ENCODE measurements at regions not wholly inside any gene's neighbourhood (a gene's known extent, or its start where the extent isn't known, plus 50 kb on each side); places are given as distances from the start of the nearest gene placed in this dataset.

DNA sequence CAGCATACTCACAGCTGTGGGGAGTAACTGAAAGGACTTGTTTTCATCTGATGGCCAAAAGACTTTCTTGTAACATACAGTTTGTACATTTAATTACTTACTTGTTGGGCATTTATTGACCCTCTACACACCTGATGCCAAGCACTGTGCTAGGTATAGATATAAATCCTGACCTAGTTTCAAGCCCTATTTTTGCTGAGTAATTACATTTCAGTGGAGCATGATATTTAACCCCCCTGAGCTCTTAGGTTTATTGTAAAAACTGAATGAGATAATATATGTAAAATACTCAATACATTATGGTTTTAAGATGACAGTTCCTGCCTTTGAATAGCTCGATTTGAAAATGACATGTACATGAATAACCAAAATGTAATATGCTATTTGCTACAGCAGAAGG is 68.1 kb upstream of the SLC12A2 start:
- H3K4me3 ChIP-seq: no peak overlapping the region
- no peak for TF ChIP-seq POLR2A (IDR thresholded peaks at IDR 0.05)
- TF ChIP-seq POLR2AphosphoS5 (IDR thresholded peaks at IDR 0.05): no peak
- TF ChIP-seq CTCF (IDR thresholded peaks at IDR 0.05): no peak
- H3K9me3 ChIP-seq: no peaks in the 10 kb centered on the region
- WGBS: 65% methylated on average over 1 of the region's 1 CpG
- no peak for DNase-seq (ENCODE audit: low spot score)
- intact Hi-C loops (cut with DNase I): no loop called here
- H3K27ac ChIP-seq: no peak overlapping the region
- H3K27me3 ChIP-seq (replicated peaks; ENCODE audit: insufficient read depth): no peaks in the 10 kb centered on the region
- H3K4me1 ChIP-seq (replicated peaks): no peaks in the 10 kb centered on the region
- no peaks in the 10 kb centered on the region for H3K36me3 ChIP-seq

GRCh38 chr5:128015978-128016377 is 67.6 kb upstream of the SLC12A2 start:
- DNase-seq (ENCODE audit: low spot score): no peak
- TF ChIP-seq CTCF (IDR thresholded peaks at IDR 0.05): no peak
- TF ChIP-seq POLR2AphosphoS5 (IDR thresholded peaks at IDR 0.05): no peak
- TF ChIP-seq POLR2A (IDR thresholded peaks at IDR 0.05): no peak
- H3K4me1 ChIP-seq (replicated peaks): no peaks in the 10 kb centered on the region
- intact Hi-C loops (cut with DNase I): no loop called here
- no peaks in the 10 kb centered on the region for H3K27me3 ChIP-seq (replicated peaks; ENCODE audit: insufficient read depth)
- H3K36me3 ChIP-seq: no peaks in the 10 kb centered on the region
- no peaks in the 10 kb centered on the region for H3K9me3 ChIP-seq
- WGBS: 100% methylated on average over 1 of the region's 1 CpG
- H3K4me3 ChIP-seq: no peak overlapping the region
- H3K27ac ChIP-seq: no peak overlapping the region

GRCh38 chr5:128019391-128019790 is 64.2 kb upstream of the SLC12A2 start:
- Histone ChIP-seq H3K27me3 (replicated peaks; ENCODE audit: insufficient read depth) (no peaks in the 10 kb centered on the region), H3K4me1 (replicated peaks) (no peaks in the 10 kb centered on the region), H3K27ac (no peak overlapping the region), H3K36me3 (no peaks in the 10 kb centered on the region), H3K4me3 (no peak overlapping the region), H3K9me3 (no peaks in the 10 kb centered on the region)
- no peak for DNase-seq (ENCODE audit: low spot score)
- intact Hi-C loops (cut with DNase I): no loop called here
- TF ChIP-seq POLR2AphosphoS5 (IDR thresholded peaks at IDR 0.05): no peak
- TF ChIP-seq POLR2A (IDR thresholded peaks at IDR 0.05): no peak
- no peak for TF ChIP-seq CTCF (IDR thresholded peaks at IDR 0.05)
- 96% methylated on average over 1 of the region's 1 CpG for WGBS

- H3K9me3 ChIP-seq: no peaks in the 10 kb centered on the region
- no peak for TF ChIP-seq CTCF (IDR thresholded peaks at IDR 0.05)
- TF ChIP-seq POLR2AphosphoS5 (IDR thresholded peaks at IDR 0.05): no peak
- no peak for TF ChIP-seq POLR2A (IDR thresholded peaks at IDR 0.05)
- DNase-seq (ENCODE audit: low spot score): no peak
- WGBS: 80% methylated on average over 1 of the region's 1 CpG
- intact Hi-C loops (cut with DNase I): no loop called here
- no peaks in the 10 kb centered on the region for H3K27me3 ChIP-seq (replicated peaks; ENCODE audit: insufficient read depth)
- no peaks in the 10 kb centered on the region for H3K4me1 ChIP-seq (replicated peaks)
- H3K27ac ChIP-seq: no peak overlapping the region
- H3K36me3 ChIP-seq: no peaks in the 10 kb centered on the region
- no peak overlapping the region for H3K4me3 ChIP-seq
These were observed 63.6 kb upstream of the SLC12A2 start for GRCh38 chr5:128020012-128020411.

GRCh38 chr5:128021411-128021810 is 62.2 kb upstream of the SLC12A2 start:
- intact Hi-C loops (cut with DNase I): no loop called here
- no peak for DNase-seq (ENCODE audit: low spot score)
- Histone ChIP-seq H3K9me3 (no peaks in the 10 kb centered on the region), H3K4me3 (no peak overlapping the region), H3K27me3 (replicated peaks; ENCODE audit: insufficient read depth) (no peaks in the 10 kb centered on the region), H3K4me1 (replicated peaks) (no peaks in the 10 kb centered on the region), H3K36me3 (no peaks in the 10 kb centered on the region), H3K27ac (no peak overlapping the region)
- 39% methylated on average over 1 of the region's 1 CpG for WGBS
- no peak for TF ChIP-seq POLR2A (IDR thresholded peaks at IDR 0.05)
- no peak for TF ChIP-seq POLR2AphosphoS5 (IDR thresholded peaks at IDR 0.05)
- no peak for TF ChIP-seq CTCF (IDR thresholded peaks at IDR 0.05)
